HCT116 (cell line): ENCODE measurements at regions not wholly inside any gene's neighbourhood (a gene's known extent, or its start where the extent isn't known, plus 50 kb on each side); places are given as distances from the start of the nearest gene placed in this dataset.

Experiments
- ATF3 ChIP-seq: IDR thresholded peaks from 2 replicates; pipeline ENCODE4 v1.6.1; 2012
- CEBPB ChIP-seq: IDR thresholded peaks from 2 replicates; pipeline ENCODE4 v1.6.1; 2012; ENCODE audit warnings: low read depth
- EZH2 ChIP-seq: fragments of 200-600 bp; sonication (generic); IDR thresholded peaks from 2 replicates; pipeline ENCODE4 v1.6.1; 2017; ENCODE audit warnings: antibody characterized with exemption, mixed run types
- FOSL1 ChIP-seq: IDR thresholded peaks from 2 replicates; pipeline ENCODE4 v1.6.1; 2012; ENCODE audit warnings: low read depth
- POLR2A ChIP-seq: IDR thresholded peaks from 2 replicates; pipeline ENCODE4 v1.7.0; 2011; ENCODE audit warnings: borderline replicate concordance; ENCODE audit not compliant: insufficient read depth, insufficient read length; ENCODE audit errors: extremely low read depth
- RAD21 ChIP-seq: IDR thresholded peaks from 2 replicates; pipeline ENCODE4 v1.6.1; 2012; ENCODE audit warnings: low read depth, mild to moderate bottlenecking
- SRF ChIP-seq: IDR thresholded peaks from 2 replicates; pipeline ENCODE4 v1.6.1; 2012; ENCODE audit warnings: low read depth
- YY1 ChIP-seq: IDR thresholded peaks from 2 replicates; pipeline ENCODE4 v1.6.1; 2011; ENCODE audit warnings: low read length, low read depth, moderate library complexity, mild to moderate bottlenecking; ENCODE audit not compliant: insufficient replicate concordance; ENCODE audit errors: extremely low read depth
- ZNF274 ChIP-seq: fragments of 200-500 bp; sonication (Bioruptor generic); IDR thresholded peaks from 2 replicates; pipeline ENCODE4 v1.6.1; 2014; ENCODE audit warnings: mild to moderate bottlenecking, low read depth, low read length, inconsistent platforms
- TF ChIP-seq, protein P1 (sequence below): IDR thresholded peaks from 2 replicates; pipeline ENCODE4 v1.6.1; 2012
- TF ChIP-seq, protein P2 (sequence below), 3 experiments: fragments of 200-600 bp in 1 of 3; sonication (generic) in 1 of 3; IDR thresholded peaks in 2 of 3; conservative IDR thresholded peaks in 1 of 3; 2 replicates each; pipeline ENCODE4 v1.5.1; 2012 to 2017; ENCODE audit warnings: low read depth in 2 of 3, low read length in 2 of 3, antibody characterized with exemption in 1 of 3, borderline replicate concordance in 1 of 3, control low read depth in 1 of 3, mild to moderate bottlenecking in 1 of 3, mixed read lengths in 1 of 3, mixed run types in 1 of 3, moderate library complexity in 1 of 3; ENCODE audit not compliant: insufficient read depth in 1 of 3

DNA sequence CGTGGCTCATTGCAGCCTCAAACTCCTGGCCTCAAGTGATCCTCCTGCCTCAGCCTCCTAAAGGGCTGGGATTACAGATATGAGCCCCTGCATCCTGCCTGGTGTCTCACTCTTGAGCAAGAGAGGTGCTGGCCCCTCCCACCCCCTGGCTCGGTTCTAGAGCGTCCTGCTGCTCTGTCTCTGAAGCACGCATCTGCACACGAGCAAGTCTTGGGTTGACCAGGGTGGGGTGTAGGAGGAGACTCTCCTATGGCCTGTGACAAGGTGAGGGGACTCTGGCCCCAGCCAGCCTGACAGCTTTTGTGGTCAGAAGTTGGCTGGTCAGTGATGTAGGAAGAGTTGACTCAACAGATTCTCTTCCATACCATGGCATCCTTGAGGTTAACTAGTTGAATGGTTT is 110.7 kb upstream of the CARD11 start:
- TF ChIP-seq, protein P1, sequence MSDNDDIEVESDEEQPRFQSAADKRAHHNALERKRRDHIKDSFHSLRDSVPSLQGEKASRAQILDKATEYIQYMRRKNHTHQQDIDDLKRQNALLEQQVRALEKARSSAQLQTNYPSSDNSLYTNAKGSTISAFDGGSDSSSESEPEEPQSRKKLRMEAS = no peak
- TF ChIP-seq POLR2A = no peak
- TF ChIP-seq, protein P2, sequence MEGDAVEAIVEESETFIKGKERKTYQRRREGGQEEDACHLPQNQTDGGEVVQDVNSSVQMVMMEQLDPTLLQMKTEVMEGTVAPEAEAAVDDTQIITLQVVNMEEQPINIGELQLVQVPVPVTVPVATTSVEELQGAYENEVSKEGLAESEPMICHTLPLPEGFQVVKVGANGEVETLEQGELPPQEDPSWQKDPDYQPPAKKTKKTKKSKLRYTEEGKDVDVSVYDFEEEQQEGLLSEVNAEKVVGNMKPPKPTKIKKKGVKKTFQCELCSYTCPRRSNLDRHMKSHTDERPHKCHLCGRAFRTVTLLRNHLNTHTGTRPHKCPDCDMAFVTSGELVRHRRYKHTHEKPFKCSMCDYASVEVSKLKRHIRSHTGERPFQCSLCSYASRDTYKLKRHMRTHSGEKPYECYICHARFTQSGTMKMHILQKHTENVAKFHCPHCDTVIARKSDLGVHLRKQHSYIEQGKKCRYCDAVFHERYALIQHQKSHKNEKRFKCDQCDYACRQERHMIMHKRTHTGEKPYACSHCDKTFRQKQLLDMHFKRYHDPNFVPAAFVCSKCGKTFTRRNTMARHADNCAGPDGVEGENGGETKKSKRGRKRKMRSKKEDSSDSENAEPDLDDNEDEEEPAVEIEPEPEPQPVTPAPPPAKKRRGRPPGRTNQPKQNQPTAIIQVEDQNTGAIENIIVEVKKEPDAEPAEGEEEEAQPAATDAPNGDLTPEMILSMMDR (IDR thresholded peaks at IDR 0.05 in 2 of 3, conservative IDR thresholded peaks at IDR 0.05 in 1 of 3; ENCODE audit: borderline replicate concordance in 1 of 3, insufficient read depth in 1 of 3, low read depth in 2 of 3, low read length in 2 of 3) = no peak
- TF ChIP-seq RAD21 = no peak
- no peak for TF ChIP-seq YY1
- no peak for TF ChIP-seq EZH2
- no peak for TF ChIP-seq ZNF274
- TF ChIP-seq SRF = no peak
- TF ChIP-seq CEBPB = no peak
- no peak for TF ChIP-seq ATF3
- no peak for TF ChIP-seq FOSL1
